AG10803 (cell line): ENCODE measurements at regions not wholly inside any gene's neighbourhood (a gene's known extent, or its start where the extent isn't known, plus 50 kb on each side); places are given as distances from the start of the nearest gene placed in this dataset.

Experiments used
- DNase-seq: peaks from one replicate; pipeline ENCODE4 v3.0.0; 2010; ENCODE audit warnings: low read depth
- H3K4me3 ChIP-seq: 2 replicates; pipeline ENCODE4 v1.5.1; 2011; ENCODE audit warnings: mild to moderate bottlenecking, low read length, control low read depth
- CTCF ChIP-seq: conservative IDR thresholded peaks from 2 replicates; pipeline ENCODE4 v1.5.1; 2011; ENCODE audit warnings: mild to moderate bottlenecking, low read length, control low read depth, inconsistent platforms

GRCh38 chrX:42955349-42955748, 177.4 kb upstream of the PPP1R2C start:
- no peak for DNase-seq
- no peak overlapping the region for H3K4me3 ChIP-seq
- no peak for TF ChIP-seq CTCF

GRCh38 chrX:42967681-42968300, 189.8 kb upstream of the PPP1R2C start:
- no peak overlapping the region for H3K4me3 ChIP-seq
- TF ChIP-seq CTCF: no peak
- no peak for DNase-seq

GRCh38 chrX:42973321-42973720, 195.4 kb upstream of the PPP1R2C start:
- H3K4me3 ChIP-seq: no peak overlapping the region
- DNase-seq: no peak
- TF ChIP-seq CTCF: no peak

- TF ChIP-seq CTCF: no peak
- DNase-seq: no peak
- no peak overlapping the region for H3K4me3 ChIP-seq
Measured at GRCh38 chrX:42975906-42976305, 197.9 kb upstream of the PPP1R2C start.

GRCh38 chrX:42976746-42977366, 198.9 kb upstream of the PPP1R2C start:
- no peak for DNase-seq
- no peak for TF ChIP-seq CTCF

GRCh38 chrX:42978655-42979379, 200.9 kb upstream of the PPP1R2C start:
- DNase-seq: no peak
- TF ChIP-seq CTCF: no peak
- no peak overlapping the region for H3K4me3 ChIP-seq

More at GRCh38 chrX:42976746-42977366, 198.9 kb upstream of the PPP1R2C start:
- no peak overlapping the region for H3K4me3 ChIP-seq

GRCh38 chrX:42988700-42989099, 210.7 kb upstream of the PPP1R2C start:
- DNase-seq: no peak
- TF ChIP-seq CTCF: no peak
- H3K4me3 ChIP-seq: no peak overlapping the region
